H1 (cell line): ENCODE measurements at regions not wholly inside any gene's neighbourhood (a gene's known extent, or its start where the extent isn't known, plus 50 kb on each side); places are given as distances from the start of the nearest gene placed in this dataset.

ENCODE experiments used
- CTCF ChIA-PET: fragments of 300-600 bp; sonication (Branson Sonifier 250); formaldehyde crosslinking; loops from one replicate; lab custom pipeline; 2021; ENCODE audit not compliant: partially characterized antibody; lab: Charles Lee
- POLR2A ChIA-PET: fragments of 300-600 bp; sonication (Branson Sonifier 250); formaldehyde crosslinking; loops from one replicate; lab custom pipeline; 2021; ENCODE audit warnings: inconsistent platforms; ENCODE audit not compliant: partially characterized antibody; lab: Charles Lee
- DNase-seq, 2 experiments: peaks; one replicate each; pipeline versions ENCODE4 v3.0.0 to v3.0.0-alpha.2; 2010 to 2022; ENCODE audit warnings: low spot score in 2 of 2, low read depth in 1 of 2, mixed read lengths in 1 of 2
- FAIRE-seq: peaks from 2 replicates; lab custom pipeline; 2011; peaks lifted over from hg19 to GRCh38; lab: Jason Lieb, UNC
- H2AFZ ChIP-seq: 2 replicates; pipeline ENCODE4 v1.8.1; 2012; ENCODE audit warnings: low read length, inconsistent platforms
- H2AK5ac ChIP-seq: 2 replicates; pipeline ENCODE4 v1.6.1; 2013; ENCODE audit warnings: low read depth, low read length
- H2BK120ac ChIP-seq: replicated peaks from 2 replicates; pipeline ENCODE3; 2013; ENCODE audit warnings: low read depth, low read length, inconsistent platforms
- H2BK12ac ChIP-seq: 2 replicates; pipeline ENCODE4 v1.6.1; 2013; ENCODE audit warnings: low read depth, low read length
- H2BK15ac ChIP-seq: 2 replicates; pipeline ENCODE4 v1.6.1; 2013; ENCODE audit warnings: low read length
- H2BK20ac ChIP-seq: 2 replicates; pipeline ENCODE4 v1.6.1; 2013; ENCODE audit warnings: low read length
- H2BK5ac ChIP-seq: 2 replicates; pipeline ENCODE4 v1.6.1; 2013; ENCODE audit warnings: low read depth, low read length
- H3K14ac ChIP-seq: 2 replicates; pipeline ENCODE4 v1.6.1; 2013; ENCODE audit warnings: inconsistent platforms; ENCODE audit not compliant: insufficient read length
- H3K18ac ChIP-seq: 2 replicates; pipeline ENCODE4 v1.6.1; 2013; ENCODE audit warnings: low read length; ENCODE audit errors: extremely low read depth
- H3K23ac ChIP-seq: 2 replicates; pipeline ENCODE4 v1.6.1; 2013; ENCODE audit warnings: inconsistent platforms; ENCODE audit not compliant: insufficient read length
- H3K23me2 ChIP-seq: 2 replicates; pipeline ENCODE4 v1.6.1; 2013; ENCODE audit warnings: low read depth, low read length
- H3K27ac ChIP-seq: 2 replicates; pipeline ENCODE4 v1.6.1; 2011; ENCODE audit warnings: low read depth, low read length, inconsistent platforms
- H3K27me3 ChIP-seq, 4 experiments: replicated peaks in 1 of 4; 1 replicate in 1 of 4; 2 replicates in 3 of 4; pipeline versions ENCODE4 v1.6.1 to v1.8.1; 2011 to 2013; ENCODE audit warnings: low read length in 3 of 4, mild to moderate bottlenecking in 3 of 4, inconsistent platforms in 2 of 4, mixed read lengths in 2 of 4, moderate library complexity in 1 of 4; ENCODE audit not compliant: control insufficient read depth in 3 of 4, insufficient read depth in 3 of 4; ENCODE audit errors: extremely low read depth in 1 of 4
- H3K36me3 ChIP-seq, 4 experiments: 2 replicates each; pipeline versions ENCODE4 v1.6.1 to v1.8.1; 2011 to 2013; ENCODE audit warnings: mild to moderate bottlenecking in 4 of 4, low read length in 3 of 4, moderate library complexity in 2 of 4, control low read depth in 1 of 4, inconsistent platforms in 1 of 4; ENCODE audit not compliant: insufficient read depth in 4 of 4, control insufficient read depth in 2 of 4
- H3K4ac ChIP-seq: replicated peaks from 2 replicates; pipeline ENCODE3; 2013; ENCODE audit warnings: low read length, low read depth, mixed read lengths, inconsistent platforms; ENCODE audit not compliant: insufficient read length
- H3K4me1 ChIP-seq, 4 experiments: replicated peaks in 1 of 4; 1 replicate in 1 of 4; 2 replicates in 3 of 4; pipeline versions ENCODE4 v1.6.1 to v1.8.1; 2011 to 2013; ENCODE audit warnings: low read length in 3 of 4, inconsistent platforms in 2 of 4, mixed read lengths in 1 of 4; ENCODE audit not compliant: insufficient read depth in 4 of 4, control insufficient read depth in 3 of 4
- H3K4me2 ChIP-seq, 2 experiments: 2 replicates each; pipeline versions ENCODE4 v1.6.1 to v1.8.1; 2011 to 2013; ENCODE audit warnings: low read depth in 2 of 2, low read length in 2 of 2, control low read depth in 1 of 2, inconsistent platforms in 1 of 2, mild to moderate bottlenecking in 1 of 2; ENCODE audit not compliant: insufficient read depth in 1 of 2
- H3K4me3 ChIP-seq, 4 experiments: fragments of 200-600, 300-600 bp in 1 of 4; sonication (generic), shearing (Covaris generic), sonication (Bioruptor Twin) in 1 of 4; 2 replicates each; pipeline versions ENCODE4 v1.5.1 to v1.8.1; 2011 to 2016; ENCODE audit warnings: low read length in 4 of 4, low read depth in 3 of 4, control low read depth in 2 of 4, inconsistent platforms in 2 of 4, mild to moderate bottlenecking in 2 of 4, mixed read lengths in 1 of 4, moderate library complexity in 1 of 4; ENCODE audit not compliant: insufficient read depth in 2 of 4; ENCODE audit errors: extremely low read depth in 1 of 4
- H3K56ac ChIP-seq: replicated peaks from 2 replicates; pipeline ENCODE3; 2013; ENCODE audit warnings: low read depth, mild to moderate bottlenecking, mixed read lengths, low read length, inconsistent platforms; ENCODE audit not compliant: insufficient read length
- H3K79me1 ChIP-seq: 2 replicates; pipeline ENCODE4 v1.6.1; 2013; ENCODE audit warnings: low read depth, low read length, control low read depth
- H3K79me2 ChIP-seq, 2 experiments: 2 replicates each; pipeline versions ENCODE4 v1.6.1 to v1.8.1; 2012 to 2013; ENCODE audit warnings: low read length in 2 of 2, mild to moderate bottlenecking in 2 of 2, inconsistent platforms in 1 of 2; ENCODE audit not compliant: insufficient read depth in 2 of 2, control insufficient read depth in 1 of 2
- H3K9ac ChIP-seq, 4 experiments: replicated peaks in 1 of 4; 1 replicate in 1 of 4; 2 replicates in 3 of 4; pipeline versions ENCODE4 v1.6.1 to v1.8.1; 2011 to 2013; ENCODE audit warnings: low read depth in 3 of 4, low read length in 3 of 4, control low read depth in 2 of 4, mild to moderate bottlenecking in 2 of 4, moderate library complexity in 2 of 4, inconsistent platforms in 1 of 4; ENCODE audit errors: extremely low read depth in 1 of 4
- H3K9me3 ChIP-seq, 2 experiments: 2 replicates each; pipeline versions ENCODE4 v1.6.1 to v1.8.1; 2012 to 2013; ENCODE audit warnings: mild to moderate bottlenecking in 2 of 2, moderate library complexity in 2 of 2, control low read depth in 1 of 2, inconsistent platforms in 1 of 2, low read depth in 1 of 2, low read length in 1 of 2, mixed read lengths in 1 of 2; ENCODE audit not compliant: insufficient read depth in 2 of 2
- H4K20me1 ChIP-seq, 2 experiments: replicated peaks in 1 of 2; 2 replicates each; pipeline versions ENCODE3 to v1.8.1; 2011 to 2013; ENCODE audit warnings: inconsistent platforms in 2 of 2, low read length in 2 of 2, mild to moderate bottlenecking in 1 of 2; ENCODE audit not compliant: insufficient read depth in 2 of 2, control insufficient read depth in 1 of 2
- H4K5ac ChIP-seq: 2 replicates; pipeline ENCODE4 v1.6.1; 2013; ENCODE audit warnings: low read length, low read depth, mixed read lengths, inconsistent platforms; ENCODE audit not compliant: insufficient read length
- H4K8ac ChIP-seq: 2 replicates; pipeline ENCODE4 v1.8.0; 2013; ENCODE audit warnings: mild to moderate bottlenecking, moderate library complexity, low read length, inconsistent platforms; ENCODE audit not compliant: insufficient read depth; ENCODE audit errors: extremely low read depth
- H4K91ac ChIP-seq: replicated peaks from 2 replicates; pipeline ENCODE3; 2013; ENCODE audit warnings: low read length, mixed read lengths, inconsistent platforms; ENCODE audit not compliant: insufficient read length
- BCL11A ChIP-seq, 2 experiments: IDR thresholded peaks; one replicate each; pipeline ENCODE4 v1.6.1; 2011; ENCODE audit warnings: low read depth in 2 of 2, low read length in 2 of 2, mild to moderate bottlenecking in 2 of 2
- POLR2AphosphoS5 ChIP-seq: IDR thresholded peaks from 2 replicates; pipeline ENCODE4 v1.6.1; 2011; ENCODE audit warnings: low read depth, low read length
- RNF2 ChIP-seq: fragments of 200-900, 300-1000 bp; sonication (generic); IDR thresholded peaks from 2 replicates; pipeline ENCODE4 v1.7.1; 2016; ENCODE audit warnings: borderline replicate concordance, low read depth, mild to moderate bottlenecking, antibody characterized with exemption, low read length; ENCODE audit not compliant: poor library complexity, severe bottlenecking; ENCODE audit errors: missing control alignments
- TAF1 ChIP-seq: IDR thresholded peaks from 2 replicates; pipeline ENCODE4 v1.6.1; 2011; ENCODE audit warnings: mild to moderate bottlenecking, low read depth, low read length
- WGBS, 2 experiments: shearing (Covaris generic) in 1 of 2; methylation state at CpG; one replicate each; pipeline versions ENCODE4 v1.1.6 to v1.1.7; 2013 to 2015; ENCODE audit warnings: low lambda C conversion rate in 2 of 2, mixed read lengths in 2 of 2, inconsistent platforms in 1 of 2, low coverage in 1 of 2, missing lambda C conversion rate in 1 of 2; ENCODE audit not compliant: insufficient replicate concordance in 2 of 2, insufficient coverage in 1 of 2, insufficient read length in 1 of 2; ENCODE audit errors: extremely low coverage in 1 of 2, missing lambda C conversion rate in 1 of 2; 5-methylcytosine and 5-hydroxymethylcytosine counted together
- TF ChIP-seq, protein P1 (sequence below), 3 experiments: IDR thresholded peaks; 1 replicate in 2 of 3; 2 replicates in 1 of 3; pipeline versions ENCODE4 v1.5.1 to v1.6.1; 2011; ENCODE audit warnings: low read length in 3 of 3, mild to moderate bottlenecking in 3 of 3, inconsistent platforms in 2 of 3, low read depth in 1 of 3, moderate library complexity in 1 of 3; ENCODE audit not compliant: insufficient read depth in 1 of 3; ENCODE audit errors: control extremely low read depth in 1 of 3

DNA sequence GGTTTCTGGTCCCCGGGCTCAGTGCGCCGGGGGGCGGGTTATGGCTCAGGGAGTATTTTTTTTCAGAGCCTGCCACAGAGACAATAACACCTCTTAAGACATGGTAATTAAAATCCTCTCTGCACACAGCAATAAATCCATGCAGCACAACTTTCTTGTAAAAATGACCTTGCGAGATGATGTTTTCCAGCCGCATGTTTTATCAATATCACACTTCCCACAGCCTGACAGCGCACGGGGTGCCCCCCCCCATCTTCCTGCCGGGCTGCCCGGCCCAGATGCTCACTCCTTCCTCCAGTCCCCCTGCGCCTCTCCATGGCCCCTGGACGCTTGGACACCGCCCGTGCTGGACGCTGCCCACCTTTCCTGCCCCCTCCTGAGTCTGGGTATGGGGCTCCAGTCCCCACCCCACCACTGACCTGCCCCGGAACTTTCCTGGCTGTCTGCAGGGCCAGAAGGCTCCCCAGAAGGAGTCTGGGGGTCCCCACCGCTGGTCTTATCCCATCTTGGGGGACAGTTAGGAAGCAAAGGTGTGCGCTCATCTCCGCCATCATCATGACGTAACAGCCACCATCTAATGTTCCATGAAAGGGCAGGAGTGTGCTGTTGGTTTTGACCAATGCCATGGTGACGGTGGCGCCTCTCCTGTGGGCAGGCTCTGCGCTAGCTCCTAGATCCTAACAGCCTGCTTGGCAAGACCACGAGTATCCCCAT, 182.9 kb downstream of the KIF26A start:
- Histone ChIP-seq H3K79me2 (no peaks in the 10 kb centered on the region), H2AFZ (no peak overlapping the region), H3K18ac (no peak overlapping the region), H4K91ac (no peak overlapping the region), H3K4me2 (no peak overlapping the region), H3K4me1 (no peaks in the 10 kb centered on the region), H3K79me1 (no peaks in the 10 kb centered on the region), H4K5ac (no peak overlapping the region), H2BK20ac (no peak overlapping the region), H4K8ac (no peak overlapping the region; the same call in 1 of the 2 replicates), H3K36me3 (no peaks in the 10 kb centered on the region), H2BK5ac (no peak overlapping the region), H3K23ac (no peak overlapping the region)
- CTCF ChIA-PET, result interaction anchor here (0.8 to 1.3 kb wide), 2 partner anchors 10 to 12 kb away, joined by 3 read pairs; no protein-coding TSS in a partner anchor
- peak in 1 of 2 experiments; percentile 20 for DNase-seq
- WGBS, 2 experiments, result 93% methylated on average over 24 of the region's 24 CpGs; no CpG with 5 or more reads in 1 of the 2 experiments
- TF ChIP-seq POLR2AphosphoS5, result no peak
- TF ChIP-seq RNF2, result no peak
- TF ChIP-seq, protein P1, sequence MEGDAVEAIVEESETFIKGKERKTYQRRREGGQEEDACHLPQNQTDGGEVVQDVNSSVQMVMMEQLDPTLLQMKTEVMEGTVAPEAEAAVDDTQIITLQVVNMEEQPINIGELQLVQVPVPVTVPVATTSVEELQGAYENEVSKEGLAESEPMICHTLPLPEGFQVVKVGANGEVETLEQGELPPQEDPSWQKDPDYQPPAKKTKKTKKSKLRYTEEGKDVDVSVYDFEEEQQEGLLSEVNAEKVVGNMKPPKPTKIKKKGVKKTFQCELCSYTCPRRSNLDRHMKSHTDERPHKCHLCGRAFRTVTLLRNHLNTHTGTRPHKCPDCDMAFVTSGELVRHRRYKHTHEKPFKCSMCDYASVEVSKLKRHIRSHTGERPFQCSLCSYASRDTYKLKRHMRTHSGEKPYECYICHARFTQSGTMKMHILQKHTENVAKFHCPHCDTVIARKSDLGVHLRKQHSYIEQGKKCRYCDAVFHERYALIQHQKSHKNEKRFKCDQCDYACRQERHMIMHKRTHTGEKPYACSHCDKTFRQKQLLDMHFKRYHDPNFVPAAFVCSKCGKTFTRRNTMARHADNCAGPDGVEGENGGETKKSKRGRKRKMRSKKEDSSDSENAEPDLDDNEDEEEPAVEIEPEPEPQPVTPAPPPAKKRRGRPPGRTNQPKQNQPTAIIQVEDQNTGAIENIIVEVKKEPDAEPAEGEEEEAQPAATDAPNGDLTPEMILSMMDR (IDR thresholded peaks at IDR 0.05; ENCODE audit: control extremely low read depth in 1 of 3, insufficient read depth in 1 of 3, low read depth in 1 of 3, low read length in 3 of 3), result no peak
- TF ChIP-seq TAF1, result no peak
- no peak for TF ChIP-seq BCL11A (IDR thresholded peaks at IDR 0.05; ENCODE audit: low read depth in 2 of 2, low read length in 2 of 2)
- TF ChIP-seq, all 59 proteins: peak for 0
- no peak overlapping the region for H3K56ac ChIP-seq
- no peak overlapping the region for H3K4ac ChIP-seq
- no peak for FAIRE-seq
- H3K27ac ChIP-seq, result no peak overlapping the region; the same call in 1 of the 2 replicates
- no peaks in the 10 kb centered on the region for H3K9me3 ChIP-seq
- no peak overlapping the region for H2BK120ac ChIP-seq
- no peak overlapping the region for H3K4me3 ChIP-seq
- H3K23me2 ChIP-seq, result peaks cover 3% of the 10 kb centered on the region; the same call in 1 of the 2 replicates
- POLR2A ChIA-PET, result no interaction called here
- no peak overlapping the region for H3K9ac ChIP-seq
- H2AK5ac ChIP-seq, result no peak overlapping the region
- no peak overlapping the region for H2BK12ac ChIP-seq
- H3K27me3 ChIP-seq, result no peaks in the 10 kb centered on the region
- H4K20me1 ChIP-seq, result peaks cover 0 to 4% of the 10 kb centered on the region in 2 experiments
- H3K14ac ChIP-seq, result no peak overlapping the region
- H2BK15ac ChIP-seq, result no peak overlapping the region
